DOHH2 (cell line): ENCODE measurements at regions not wholly inside any gene's neighbourhood (a gene's known extent, or its start where the extent isn't known, plus 50 kb on each side); places are given as distances from the start of the nearest gene placed in this dataset.

Experiments used
- H3F3A ChIP-seq: fragments of 200-600 bp; sonication (generic), shearing (Covaris generic); 2 replicates; pipeline ENCODE4 v1.6.0; 2016; ENCODE audit warnings: antibody characterized with exemption, mild to moderate bottlenecking; ENCODE audit not compliant: control insufficient read depth, insufficient read depth
- H3K27ac ChIP-seq: fragments of 200-600 bp; sonication (generic); 2 replicates; pipeline ENCODE4 v1.5.1; 2014; ENCODE audit warnings: low read depth, mild to moderate bottlenecking, low read length, moderate library complexity
- H3K27me3 ChIP-seq: fragments of 200-600 bp; sonication (generic); 2 replicates; pipeline ENCODE4 v1.6.1; 2014; ENCODE audit warnings: mild to moderate bottlenecking, low read length, mixed read lengths; ENCODE audit not compliant: control insufficient read depth
- H3K36me3 ChIP-seq: fragments of 200-600 bp; sonication (generic); 2 replicates; pipeline ENCODE4 v1.6.1; 2014; ENCODE audit warnings: mild to moderate bottlenecking, low read length, moderate library complexity, mixed read lengths; ENCODE audit not compliant: control insufficient read depth
- H3K4me1 ChIP-seq: fragments of 200-600 bp; sonication (generic); 2 replicates; pipeline ENCODE4 v1.6.1; 2014; ENCODE audit warnings: mild to moderate bottlenecking, low read length, mixed read lengths; ENCODE audit not compliant: control insufficient read depth
- H3K4me2 ChIP-seq: fragments of 200-600 bp; sonication (generic); 2 replicates; pipeline ENCODE4 v1.6.0; 2014; ENCODE audit warnings: mild to moderate bottlenecking, low read length, moderate library complexity
- H3K4me3 ChIP-seq: fragments of 200-600 bp; sonication (generic); 2 replicates; pipeline ENCODE4 v1.5.1; 2014; ENCODE audit warnings: mild to moderate bottlenecking, low read length, mixed read lengths
- H3K79me2 ChIP-seq: fragments of 200-600 bp; sonication (generic); 2 replicates; pipeline ENCODE4 v1.6.1; 2014; ENCODE audit warnings: mild to moderate bottlenecking, low read length, mixed read lengths; ENCODE audit not compliant: control insufficient read depth
- H3K9me2 ChIP-seq: fragments of 200-600 bp; sonication (generic); replicated peaks from 2 replicates; pipeline ENCODE4 v1.6.1; 2014; ENCODE audit warnings: mild to moderate bottlenecking, low read length, mixed read lengths; ENCODE audit not compliant: control insufficient read depth
- H3K9me3 ChIP-seq: fragments of 200-600 bp; sonication (generic); 2 replicates; pipeline ENCODE4 v1.6.1; 2014; ENCODE audit warnings: antibody characterized with exemption, low read length, mixed read lengths; ENCODE audit not compliant: control insufficient read depth, insufficient read depth
- H4K20me1 ChIP-seq: fragments of 200-600 bp; sonication (generic); 2 replicates; pipeline ENCODE4 v1.6.0; 2014; ENCODE audit warnings: low read depth, mild to moderate bottlenecking, antibody characterized with exemption, low read length, moderate library complexity; ENCODE audit not compliant: control insufficient read depth, insufficient read depth
- CTCF ChIP-seq: fragments of 200-600 bp; sonication (generic); IDR thresholded peaks from one replicate; pipeline ENCODE4 v1.5.1; 2014; ENCODE audit warnings: antibody characterized with exemption, mild to moderate bottlenecking, low read depth, low read length; ENCODE audit not compliant: poor library complexity, severe bottlenecking
- EZH2phosphoT487 ChIP-seq: fragments of 200-600 bp; sonication (generic); IDR thresholded peaks from 2 replicates; pipeline ENCODE4 v1.6.1; 2017; ENCODE audit warnings: borderline replicate concordance, mild to moderate bottlenecking, antibody characterized with exemption, low read length, moderate library complexity, mixed read lengths

GRCh38 chr5:103942587-103943186 lies 380.1 kb upstream of the NUDT12 start:
- H3F3A ChIP-seq = no peaks in the 10 kb centered on the region
- H3K4me2 ChIP-seq = no peak overlapping the region
- H3K4me1 ChIP-seq = no peaks in the 10 kb centered on the region
- no peaks in the 10 kb centered on the region for H3K36me3 ChIP-seq
- no peak overlapping the region for H3K4me3 ChIP-seq
- no peaks in the 10 kb centered on the region for H4K20me1 ChIP-seq
- TF ChIP-seq EZH2phosphoT487 = no peak
- no peak for TF ChIP-seq CTCF
- H3K79me2 ChIP-seq = no peaks in the 10 kb centered on the region
- H3K27me3 ChIP-seq = no peaks in the 10 kb centered on the region
- no peaks in the 10 kb centered on the region for H3K9me3 ChIP-seq
- H3K27ac ChIP-seq = no peak overlapping the region
- no peaks in the 10 kb centered on the region for H3K9me2 ChIP-seq

GRCh38 chr5:103941596-103941995 lies 379.0 kb upstream of the NUDT12 start:
- no peak overlapping the region for H3K4me3 ChIP-seq

GRCh38 chr5:103938146-103938695 lies 375.6 kb upstream of the NUDT12 start:
- H3K4me1 ChIP-seq = no peaks in the 10 kb centered on the region
- no peaks in the 10 kb centered on the region for H3K27me3 ChIP-seq
- H3F3A ChIP-seq = no peaks in the 10 kb centered on the region
- no peaks in the 10 kb centered on the region for H3K36me3 ChIP-seq
- H3K9me3 ChIP-seq = no peaks in the 10 kb centered on the region
- no peaks in the 10 kb centered on the region for H4K20me1 ChIP-seq
- no peaks in the 10 kb centered on the region for H3K9me2 ChIP-seq
- no peak overlapping the region for H3K4me2 ChIP-seq
- no peak overlapping the region for H3K27ac ChIP-seq
- TF ChIP-seq EZH2phosphoT487 (no peak), CTCF (no peak)
- H3K4me3 ChIP-seq = no peak overlapping the region
- H3K79me2 ChIP-seq = no peaks in the 10 kb centered on the region

More at GRCh38 chr5:103941596-103941995, 379.0 kb upstream of the NUDT12 start:
- H3K4me2 ChIP-seq = no peak overlapping the region
- H3F3A ChIP-seq = no peaks in the 10 kb centered on the region
- H3K27me3 ChIP-seq = no peaks in the 10 kb centered on the region
- no peak overlapping the region for H3K27ac ChIP-seq
- no peaks in the 10 kb centered on the region for H4K20me1 ChIP-seq
- no peaks in the 10 kb centered on the region for H3K4me1 ChIP-seq
- H3K79me2 ChIP-seq = no peaks in the 10 kb centered on the region
- H3K9me3 ChIP-seq = no peaks in the 10 kb centered on the region
- no peak for TF ChIP-seq EZH2phosphoT487
- TF ChIP-seq CTCF = no peak
- no peaks in the 10 kb centered on the region for H3K9me2 ChIP-seq
- no peaks in the 10 kb centered on the region for H3K36me3 ChIP-seq
